ENCODE measurements at regions not wholly inside any gene's neighbourhood (a gene's known extent, or its start where the extent isn't known, plus 50 kb on each side); places are given as distances from the start of the nearest gene placed in this dataset.

DNA sequence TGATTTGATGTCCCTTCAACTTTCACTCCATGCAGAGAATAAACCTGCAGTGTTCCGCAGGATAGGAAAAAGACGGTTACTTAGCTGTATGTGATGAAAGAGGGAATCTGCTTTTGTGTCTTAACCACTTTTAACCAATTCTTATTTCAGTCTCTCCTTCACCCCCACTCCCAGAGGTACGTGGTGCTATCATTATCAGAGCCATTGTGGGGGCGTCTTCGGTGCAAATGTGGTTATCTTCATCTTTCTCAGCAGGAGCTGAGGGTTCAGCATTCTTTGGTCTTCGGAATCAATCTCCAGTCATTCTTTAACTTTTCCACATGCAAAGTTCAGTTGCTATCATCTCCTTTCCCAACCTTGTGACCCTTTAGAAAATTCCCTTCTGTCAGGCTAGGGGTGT is 219.9 kb upstream of the LYZL1 start:
- CTCF ChIA-PET: no interaction called here

GRCh38 chr10:29069941-29070340 is 218.9 kb upstream of the LYZL1 start:
- DNase-seq: no peak
- H3K36me3 Mint-ChIP-seq: no peaks in the 10 kb centered on the region
- H3K27me3 Mint-ChIP-seq: no peaks in the 10 kb centered on the region
- no peaks in the 10 kb centered on the region for H3K4me1 Mint-ChIP-seq
- H3K9me3 Mint-ChIP-seq (ENCODE audit: low read depth): no peaks in the 10 kb centered on the region
- no peak overlapping the region for H3K4me3 Mint-ChIP-seq
- H3K27ac Mint-ChIP-seq: no peak overlapping the region
- no peak for ATAC-seq
- CTCF ChIA-PET: no interaction called here

More for the DNA sequence above, 219.9 kb upstream of the LYZL1 start:
- no peak overlapping the region for H3K4me3 Mint-ChIP-seq
- no peak overlapping the region for H3K27ac Mint-ChIP-seq
- no peaks in the 10 kb centered on the region for H3K9me3 Mint-ChIP-seq (ENCODE audit: low read depth)
- no peaks in the 10 kb centered on the region for H3K27me3 Mint-ChIP-seq
- no peaks in the 10 kb centered on the region for H3K4me1 Mint-ChIP-seq
- no peak for DNase-seq
- no peaks in the 10 kb centered on the region for H3K36me3 Mint-ChIP-seq
- ATAC-seq: no peak

DNA sequence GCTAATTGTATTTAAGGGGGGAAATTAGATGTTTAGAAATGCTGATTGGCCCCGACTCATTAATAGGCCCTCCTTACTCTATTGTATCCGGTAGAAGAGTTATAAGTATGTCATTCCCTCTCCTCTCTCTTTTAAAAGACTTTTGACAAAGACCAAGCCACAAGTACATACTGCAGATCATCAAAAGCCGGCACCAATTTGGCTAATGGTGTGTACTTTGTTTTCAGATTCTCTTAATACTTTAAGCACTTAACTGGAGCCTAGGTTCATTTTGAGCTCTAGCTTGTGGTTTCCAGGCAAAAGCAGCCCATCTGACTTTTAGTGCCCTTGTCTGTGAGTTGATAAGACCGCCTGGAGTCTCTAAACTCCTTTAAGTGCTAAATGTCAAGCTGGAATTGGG is 210.0 kb upstream of the LYZL1 start:
- no peaks in the 10 kb centered on the region for H3K4me1 Mint-ChIP-seq
- DNase-seq (no peak), ATAC-seq (no peak)
- H3K27ac Mint-ChIP-seq: no peak overlapping the region
- H3K9me3 Mint-ChIP-seq (ENCODE audit: low read depth): no peaks in the 10 kb centered on the region
- CTCF ChIA-PET: no interaction called here
- no peaks in the 10 kb centered on the region for H3K36me3 Mint-ChIP-seq
- H3K4me3 Mint-ChIP-seq: no peak overlapping the region
- no peaks in the 10 kb centered on the region for H3K27me3 Mint-ChIP-seq

DNA sequence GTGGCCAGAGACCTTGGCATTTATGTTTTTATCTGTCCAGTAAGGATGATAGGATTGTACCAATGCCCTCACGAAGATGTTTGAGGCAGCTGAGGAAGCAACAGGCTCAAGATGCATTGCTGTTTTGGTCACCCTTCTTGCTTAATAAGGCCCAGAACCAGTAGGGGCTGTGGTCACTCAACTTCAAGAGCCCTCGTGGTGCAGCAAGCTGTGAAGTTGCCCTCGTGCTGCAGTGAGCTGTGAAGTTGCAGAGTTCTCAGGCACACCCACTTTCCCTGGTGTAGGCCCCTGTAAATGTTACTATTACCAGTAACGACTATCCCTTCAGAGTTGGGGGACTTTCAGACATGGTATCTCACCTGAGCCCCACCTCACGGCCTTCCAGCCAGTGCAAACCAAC is 207.6 kb upstream of the LYZL1 start:
- ATAC-seq: no peak
- no peaks in the 10 kb centered on the region for H3K9me3 Mint-ChIP-seq (ENCODE audit: low read depth)

GRCh38 chr10:29081951-29082685 is 206.8 kb upstream of the LYZL1 start:
- no peak for ATAC-seq

More for the DNA sequence above, 207.6 kb upstream of the LYZL1 start:
- H3K4me1 Mint-ChIP-seq: no peaks in the 10 kb centered on the region
- H3K27me3 Mint-ChIP-seq: no peaks in the 10 kb centered on the region
- H3K36me3 Mint-ChIP-seq: no peaks in the 10 kb centered on the region
- H3K4me3 Mint-ChIP-seq: no peak overlapping the region
- CTCF ChIA-PET: no interaction called here
- no peak for DNase-seq
- no peak overlapping the region for H3K27ac Mint-ChIP-seq

GRCh38 chr10:29083096-29083495 is 205.8 kb upstream of the LYZL1 start:
- Mint-ChIP-seq H3K4me3 (no peak overlapping the region), H3K36me3 (no peaks in the 10 kb centered on the region), H3K27me3 (no peaks in the 10 kb centered on the region), H3K4me1 (no peaks in the 10 kb centered on the region), H3K27ac (no peak overlapping the region), H3K9me3 (ENCODE audit: low read depth) (no peaks in the 10 kb centered on the region)
- CTCF ChIA-PET: no interaction called here
- DNase-seq (no peak), ATAC-seq (no peak)

More at GRCh38 chr10:29081951-29082685, 206.8 kb upstream of the LYZL1 start:
- CTCF ChIA-PET: interaction anchor here (1.0 kb wide), 1 partner anchor 142 kb away, joined by 3 read pairs; no protein-coding TSS in a partner anchor
- no peaks in the 10 kb centered on the region for H3K9me3 Mint-ChIP-seq (ENCODE audit: low read depth)
- DNase-seq: no peak
- H3K4me1 Mint-ChIP-seq: no peaks in the 10 kb centered on the region
- H3K4me3 Mint-ChIP-seq: no peak overlapping the region
- no peak overlapping the region for H3K27ac Mint-ChIP-seq
- H3K27me3 Mint-ChIP-seq: no peaks in the 10 kb centered on the region
- no peaks in the 10 kb centered on the region for H3K36me3 Mint-ChIP-seq

GRCh38 chr10:29084681-29085307 is 204.1 kb upstream of the LYZL1 start:
- CTCF ChIA-PET: no interaction called here
- no peaks in the 10 kb centered on the region for H3K4me1 Mint-ChIP-seq
- H3K9me3 Mint-ChIP-seq (ENCODE audit: low read depth): no peaks in the 10 kb centered on the region
- H3K4me3 Mint-ChIP-seq: no peak overlapping the region
- no peak overlapping the region for H3K27ac Mint-ChIP-seq
- no peaks in the 10 kb centered on the region for H3K27me3 Mint-ChIP-seq
- no peaks in the 10 kb centered on the region for H3K36me3 Mint-ChIP-seq
- DNase-seq: no peak
- no peak for ATAC-seq

DNA sequence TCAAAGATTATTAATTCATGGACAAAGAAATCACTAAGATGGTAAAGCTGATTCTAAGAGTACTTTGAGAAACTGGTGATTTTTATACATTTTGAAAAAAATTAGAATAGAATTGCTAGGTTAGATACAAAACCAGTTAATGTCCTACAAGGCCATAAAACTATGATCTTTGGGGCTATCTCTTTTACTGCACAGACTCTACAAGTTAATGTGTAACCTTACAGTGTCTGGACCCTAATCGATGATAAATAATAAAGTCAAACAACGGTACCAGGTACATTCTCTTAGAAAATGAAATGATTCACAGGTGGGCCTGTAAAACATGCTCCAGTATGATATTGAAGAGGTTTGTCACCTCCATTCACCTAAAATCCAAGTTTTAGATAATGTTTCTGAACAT is 199.8 kb upstream of the LYZL1 start:
- H3K9me3 Mint-ChIP-seq (ENCODE audit: low read depth): no peaks in the 10 kb centered on the region
- H3K27me3 Mint-ChIP-seq: no peaks in the 10 kb centered on the region
- no peaks in the 10 kb centered on the region for H3K4me1 Mint-ChIP-seq
- no peaks in the 10 kb centered on the region for H3K36me3 Mint-ChIP-seq
- no peak overlapping the region for H3K27ac Mint-ChIP-seq
- CTCF ChIA-PET: no interaction called here
- ATAC-seq (no peak), DNase-seq (no peak)
- H3K4me3 Mint-ChIP-seq: no peak overlapping the region

DNA sequence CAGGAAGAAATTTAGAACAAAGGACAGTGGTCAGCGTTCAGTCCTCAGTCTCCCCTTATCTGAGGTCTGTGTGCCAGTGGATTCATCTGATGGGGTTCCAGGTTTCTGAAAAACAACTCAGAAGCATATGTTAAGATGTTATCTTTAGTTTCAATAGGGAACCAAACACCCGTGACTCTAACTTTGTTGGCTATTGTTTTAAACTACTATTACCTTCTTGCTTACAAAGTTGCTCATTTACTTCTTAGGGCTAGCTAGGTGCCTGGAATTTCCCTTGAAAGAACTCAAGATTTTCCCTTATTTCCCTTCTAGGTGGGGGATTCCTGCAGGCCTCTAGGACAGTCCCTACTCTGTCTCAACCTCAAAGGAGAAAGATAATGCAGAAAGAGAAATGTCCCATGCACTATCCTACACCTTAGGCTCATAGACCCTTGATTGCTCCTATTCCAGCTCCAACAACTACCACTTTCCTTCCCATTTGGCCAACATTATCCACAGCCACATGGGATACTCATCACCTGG is 192.5 kb upstream of the LYZL1 start:
- Mint-ChIP-seq H3K4me3 (no peak overlapping the region), H3K4me1 (no peaks in the 10 kb centered on the region), H3K27me3 (no peaks in the 10 kb centered on the region), H3K27ac (no peak overlapping the region), H3K36me3 (no peaks in the 10 kb centered on the region), H3K9me3 (ENCODE audit: low read depth) (no peaks in the 10 kb centered on the region)
- CTCF ChIA-PET: no interaction called here
- no peak for DNase-seq
- no peak for ATAC-seq

DNA sequence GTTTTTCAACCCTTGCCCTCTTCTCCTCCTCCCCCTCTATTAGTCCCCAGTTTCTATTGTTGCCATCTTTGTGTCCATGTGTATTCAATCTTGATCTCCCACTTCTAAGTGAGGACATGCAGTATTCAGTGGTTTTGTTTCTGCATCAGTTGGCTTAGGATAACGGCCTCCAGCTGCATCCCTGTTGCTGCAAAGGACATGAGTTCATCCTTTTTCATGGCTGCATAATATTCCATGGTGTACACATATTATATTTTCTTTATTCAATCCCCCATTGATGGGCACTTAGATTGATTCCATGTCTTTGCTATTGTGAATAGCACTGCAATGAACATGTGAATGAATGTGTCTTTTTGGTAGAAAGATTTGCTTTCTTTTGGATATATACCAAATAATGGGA is 190.4 kb upstream of the LYZL1 start:
- Mint-ChIP-seq H3K4me3 (no peak overlapping the region), H3K27ac (no peak overlapping the region), H3K36me3 (no peaks in the 10 kb centered on the region), H3K4me1 (no peaks in the 10 kb centered on the region), H3K27me3 (no peaks in the 10 kb centered on the region), H3K9me3 (ENCODE audit: low read depth) (no peaks in the 10 kb centered on the region)
- no peak for DNase-seq
- ATAC-seq: no peak
- CTCF ChIA-PET: no interaction called here

- Mint-ChIP-seq H3K27me3 (no peaks in the 10 kb centered on the region), H3K4me3 (no peak overlapping the region), H3K27ac (no peak overlapping the region), H3K9me3 (ENCODE audit: low read depth) (no peaks in the 10 kb centered on the region), H3K36me3 (no peaks in the 10 kb centered on the region), H3K4me1 (no peaks in the 10 kb centered on the region)
- CTCF ChIA-PET: no interaction called here
- no peak for ATAC-seq
- no peak for DNase-seq
Measured at GRCh38 chr10:29099001-29099400, 189.9 kb upstream of the LYZL1 start.

- Mint-ChIP-seq H3K4me1 (no peaks in the 10 kb centered on the region), H3K4me3 (no peak overlapping the region), H3K9me3 (ENCODE audit: low read depth) (no peaks in the 10 kb centered on the region), H3K27ac (no peak overlapping the region), H3K27me3 (no peaks in the 10 kb centered on the region), H3K36me3 (no peaks in the 10 kb centered on the region)
- DNase-seq (no peak), ATAC-seq (no peak)
- CTCF ChIA-PET: no interaction called here
Measured at GRCh38 chr10:29099415-29099814, 189.5 kb upstream of the LYZL1 start.

DNA sequence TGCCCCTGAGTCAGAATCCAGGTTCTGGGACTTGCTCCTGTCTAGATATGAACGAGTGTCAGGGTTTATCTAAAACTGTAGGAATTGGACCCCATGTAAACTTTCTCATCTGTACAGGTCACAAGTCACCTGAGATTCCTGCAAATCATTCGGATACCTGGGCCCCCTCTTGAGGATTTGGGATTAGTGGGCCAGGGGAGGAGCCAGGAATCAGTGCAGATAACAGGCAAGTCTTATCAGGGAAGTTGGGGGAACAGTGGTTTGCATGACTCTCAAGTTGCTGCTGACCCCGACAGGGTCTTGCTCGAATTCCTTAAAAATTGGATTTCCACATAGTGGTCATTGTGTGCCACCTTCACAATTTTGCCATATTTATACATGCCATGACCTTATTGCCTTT is 188.4 kb upstream of the LYZL1 start:
- H3K9me3 Mint-ChIP-seq (ENCODE audit: low read depth): no peaks in the 10 kb centered on the region
- no peaks in the 10 kb centered on the region for H3K4me1 Mint-ChIP-seq
- H3K4me3 Mint-ChIP-seq: no peak overlapping the region
- no peak overlapping the region for H3K27ac Mint-ChIP-seq
- H3K36me3 Mint-ChIP-seq: no peaks in the 10 kb centered on the region
- no peaks in the 10 kb centered on the region for H3K27me3 Mint-ChIP-seq
- DNase-seq (no peak), ATAC-seq (no peak)
- CTCF ChIA-PET: no interaction called here

GRCh38 chr10:29102233-29102632 is 186.6 kb upstream of the LYZL1 start:
- DNase-seq (no peak), ATAC-seq (no peak)
- Mint-ChIP-seq H3K4me1 (peaks cover 1% of the 10 kb centered on the region), H3K9me3 (ENCODE audit: low read depth) (no peaks in the 10 kb centered on the region), H3K27ac (no peak overlapping the region), H3K4me3 (no peak overlapping the region), H3K27me3 (no peaks in the 10 kb centered on the region), H3K36me3 (no peaks in the 10 kb centered on the region)
- CTCF ChIA-PET: no interaction called here

Measured in activated CD8-positive, alpha-beta memory T cell treated with anti-CD3 and anti-CD28 coated beads, Interleukin-2, amount 10 ng/mL, durations not matched to agents 7 days and 5 days (primary cell).